K562 (cell line): ENCODE measurements at regions not wholly inside any gene's neighbourhood (a gene's known extent, or its start where the extent isn't known, plus 50 kb on each side); places are given as distances from the start of the nearest gene placed in this dataset.
A peak's percentile ranks its signal among the peaks of the same experiment; 100 is the strongest.

ENCODE experiments used
- ATAC-seq: fragments of 200-7000 bp; cut with Tn5 transposase; 3 replicates; pipeline ENCODE4 v1.9.1; 2020; ENCODE audit warnings: moderate library complexity
- BruUV-seq: library from RNA; stranded (reverse); fragments of 400-500 nt; replicated peaks from 2 replicates; lab custom pipeline; 2021; lab: Mats Ljungman, UMichigan
- CTCF ChIA-PET: fragments of 300-600 bp; formaldehyde crosslinking; extraction: SDS; loops from one replicate; lab custom pipeline; 2021; ENCODE audit warnings: low intra/inter-chr PET ratio; lab: Yijun Ruan, JAX
- POLR2A ChIA-PET: fragments of 300-600, 350-650 bp; sonication (Branson Sonifier 250); formaldehyde crosslinking; extraction: SDS; loops from one replicate; lab custom pipeline; 2021; ENCODE audit warnings: antibody characterized with exemption, inconsistent platforms; lab: Yijun Ruan, JAX
- DNase-seq, 4 experiments: peaks; one replicate each; pipeline versions ENCODE4 v3.0.0 to v3.0.0-alpha.2; 2011 to 2018; ENCODE audit warnings: low spot score in 3 of 4, mixed read lengths in 3 of 4; ENCODE audit errors: extremely low read depth in 1 of 4
- FAIRE-seq: peaks from 2 replicates; lab custom pipeline; 2011; peaks lifted over from hg19 to GRCh38; lab: Jason Lieb, UNC
- H2AFZ ChIP-seq: 2 replicates; pipeline ENCODE4 v1.6.0; 2011; ENCODE audit warnings: low read depth, low read length, control low read depth, inconsistent platforms
- H3K27ac ChIP-seq: fragments of 200-600 bp; 3 replicates; pipeline ENCODE4 v1.8.0; 2011; ENCODE audit warnings: low read depth, mild to moderate bottlenecking, control low read depth, inconsistent platforms, low read length, moderate library complexity, mixed read lengths; ENCODE audit errors: extremely low read depth
- H3K27me3 ChIP-seq, 2 experiments: fragments of 300-600 bp in 1 of 2; 2 replicates in 1 of 2; 3 replicates in 1 of 2; pipeline versions ENCODE4 v1.6.0 to v1.8.0; 2011; ENCODE audit warnings: inconsistent platforms in 2 of 2, low read length in 2 of 2, mild to moderate bottlenecking in 1 of 2, mixed read lengths in 1 of 2, moderate library complexity in 1 of 2; ENCODE audit not compliant: control insufficient read depth in 2 of 2, insufficient read depth in 2 of 2
- H3K36me3 ChIP-seq: fragments of 300-600 bp; 3 replicates; pipeline ENCODE4 v1.8.0; 2011; ENCODE audit warnings: mild to moderate bottlenecking, low read length, inconsistent platforms; ENCODE audit not compliant: control insufficient read depth, insufficient read depth
- H3K4me1 ChIP-seq, 2 experiments: fragments of 200-600 bp in 1 of 2; replicated peaks in 1 of 2; 2 replicates in 1 of 2; 3 replicates in 1 of 2; pipeline versions ENCODE4 v1.5.1 to v1.8.0; 2011; ENCODE audit warnings: inconsistent platforms in 2 of 2, low read length in 2 of 2, mild to moderate bottlenecking in 1 of 2, mixed read lengths in 1 of 2, moderate library complexity in 1 of 2; ENCODE audit not compliant: control insufficient read depth in 2 of 2, insufficient read depth in 2 of 2
- H3K4me2 ChIP-seq: 2 replicates; pipeline ENCODE4 v1.6.1; 2011; ENCODE audit warnings: low read length, control low read depth, inconsistent platforms, mixed read lengths; ENCODE audit not compliant: insufficient read depth
- H3K4me3 ChIP-seq: fragments of 200-600 bp; sonication (generic), shearing (Covaris generic); 2 replicates; pipeline ENCODE4 v1.5.1; 2016; ENCODE audit warnings: control low read depth, inconsistent platforms
- H3K79me2 ChIP-seq: fragments of 200-600 bp; 3 replicates; pipeline ENCODE4 v1.8.0; 2011; ENCODE audit warnings: low read length, inconsistent platforms; ENCODE audit not compliant: control insufficient read depth, insufficient read depth
- H3K9ac ChIP-seq, 2 experiments: 2 replicates each; pipeline versions ENCODE4 v1.6.0 to v1.6.1; 2011; ENCODE audit warnings: low read depth in 2 of 2, low read length in 2 of 2, control low read depth in 1 of 2, inconsistent platforms in 1 of 2, mild to moderate bottlenecking in 1 of 2, mixed read lengths in 1 of 2; ENCODE audit not compliant: insufficient read depth in 1 of 2
- H3K9me1 ChIP-seq: one replicate; pipeline ENCODE4 v1.6.0; 2011; ENCODE audit warnings: inconsistent platforms, mild to moderate bottlenecking, low read length, moderate library complexity; ENCODE audit not compliant: control insufficient read depth, insufficient read depth
- H3K9me3 ChIP-seq: replicated peaks from 2 replicates; pipeline ENCODE4 v1.5.1; 2011; ENCODE audit warnings: low read depth, low read length, inconsistent platforms; ENCODE audit not compliant: control insufficient read depth, insufficient read depth
- H4K20me1 ChIP-seq: replicated peaks from 2 replicates; pipeline ENCODE4 v1.6.1; 2011; ENCODE audit warnings: low read length, inconsistent platforms, mixed read lengths; ENCODE audit not compliant: control insufficient read depth, insufficient read depth
- HDGF ChIP-seq: fragments of 450-650 bp; IDR thresholded peaks from 2 replicates; pipeline ENCODE4 v1.6.1; 2016
- HMG20A ChIP-seq: fragments of 450-650 bp; formaldehyde crosslinking; conservative IDR thresholded peaks from 2 replicates; pipeline ENCODE4 v1.4.0; 2020; ENCODE audit warnings: mild to moderate bottlenecking, mixed read lengths
- SMAD1 ChIP-seq: fragments of 150-350 bp; IDR thresholded peaks from 2 replicates; pipeline ENCODE4 v1.6.1; 2014; ENCODE audit warnings: low read length, low read depth; ENCODE audit not compliant: partially characterized antibody
- TAF9B ChIP-seq: fragments of 450-650 bp; IDR thresholded peaks from 2 replicates; pipeline ENCODE4 v1.6.1; 2018; ENCODE audit warnings: mild to moderate bottlenecking; ENCODE audit not compliant: partially characterized antibody
- TBP ChIP-seq: optimal IDR thresholded peaks from 2 replicates; pipeline ENCODE3; 2011; ENCODE audit warnings: low read depth, low read length, improper control_type of control experiment
- ZBTB1 ChIP-seq: sonication (generic); formaldehyde crosslinking; IDR thresholded peaks from 2 replicates; pipeline ENCODE4 v1.8.1; 2023; ENCODE audit warnings: missing genetic modification reagents, low read depth, mild to moderate bottlenecking, borderline replicate concordance
- WGBS: fragments of 100-300 bp; shearing (Covaris generic); methylation state at CpG from one replicate; pipeline ENCODE4 v1.1.6; 2016; ENCODE audit warnings: low coverage, mixed read lengths; ENCODE audit not compliant: insufficient coverage; ENCODE audit errors: missing lambda C conversion rate; 5-methylcytosine and 5-hydroxymethylcytosine counted together
- in situ Hi-C: fragments of 300-500 bp; cut with MboI; formaldehyde crosslinking; loops from 4 replicates; pipeline ENCODE4 v1.15.0; 2018; ENCODE audit warnings: inconsistent platforms, mixed read lengths
- intact Hi-C: fragments of 100-400 bp; cut with micrococcal nuclease; formaldehyde crosslinking; loops from 2 replicates; pipeline ENCODE4 v1.14.2; 2022
- TF ChIP-seq, protein P1 (sequence below): fragments of 250-450 bp; sonication (Bioruptor Pico); IDR thresholded peaks from 2 replicates; pipeline ENCODE4 v1.8.0; 2022; ENCODE audit warnings: inconsistent platforms
- TF ChIP-seq, protein P2 (sequence below): sonication (generic); formaldehyde crosslinking; IDR thresholded peaks from 2 replicates; pipeline ENCODE4 v1.8.0; 2022; ENCODE audit warnings: missing genetic modification reagents, mild to moderate bottlenecking, borderline replicate concordance
- TF ChIP-seq, protein P3 (sequence below): fragments of 450-650 bp; IDR thresholded peaks from 2 replicates; pipeline ENCODE4 v1.6.1; 2016; ENCODE audit warnings: low read depth

DNA sequence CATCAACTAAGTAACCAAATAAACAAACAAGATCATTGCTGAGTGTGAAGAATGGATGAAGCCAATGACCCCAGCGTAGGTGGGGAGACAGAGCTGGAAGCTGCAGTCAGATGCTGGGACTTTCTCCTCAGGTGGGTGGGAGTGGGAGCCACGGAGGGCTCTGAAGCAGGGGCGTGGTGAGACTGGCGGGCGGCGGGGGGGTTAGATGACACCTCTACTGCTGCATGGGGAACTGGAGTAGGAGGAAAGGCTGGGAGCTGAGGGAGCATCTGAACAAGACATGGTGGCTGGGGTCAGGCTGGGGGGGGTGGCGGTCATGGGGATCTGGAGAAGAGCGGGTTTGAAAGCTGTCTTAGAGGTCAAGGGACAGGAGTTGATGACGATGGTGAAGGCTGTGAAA, 193.8 kb downstream of the C9orf50 start:
- ChIA-PET CTCF (no interaction called here), POLR2A (interaction anchor here (0.8 to 1.4 kb wide), 5 partner anchors 8 to 249 kb away, joined by 3 to 6 read pairs (median 4); partner anchors contain the start of gene IER5L)
- WGBS = 6% methylated on average over 7 of the region's 9 CpGs
- DNase-seq (peak in 1 of 4 experiments; percentile 28), FAIRE-seq (no peak), ATAC-seq (no peak)
- Histone ChIP-seq H2AFZ (no peak overlapping the region), H3K36me3 (no peaks in the 10 kb centered on the region), H3K4me2 (no peak overlapping the region), H3K27me3 (peaks cover 2 to 5% of the 10 kb centered on the region in 2 experiments; a peak in 2 of 5 replicates), H3K27ac (no peak overlapping the region), H3K9me3 (no peaks in the 10 kb centered on the region), H3K4me1 (peaks cover 3 to 29% of the 10 kb centered on the region in 2 experiments; a peak in 4 of 5 replicates), H3K9me1 (no peaks in the 10 kb centered on the region), H3K9ac (no peak overlapping the region), H3K4me3 (no peak overlapping the region), H3K79me2 (no peaks in the 10 kb centered on the region), H4K20me1 (no peaks in the 10 kb centered on the region; the same call in 1 of the 2 replicates)
- BruUV-seq = no TSS peak
- in situ Hi-C loops (no loop called here), intact Hi-C loops (no loop called here)
- TF ChIP-seq SMAD1 (no peak), HDGF (no peak), ZBTB1 (CRISPR knock-in tag) (no peak), HMG20A (CRISPR knock-in tag) (no peak), TAF9B (no peak), TBP (no peak)
- TF ChIP-seq, protein P1, sequence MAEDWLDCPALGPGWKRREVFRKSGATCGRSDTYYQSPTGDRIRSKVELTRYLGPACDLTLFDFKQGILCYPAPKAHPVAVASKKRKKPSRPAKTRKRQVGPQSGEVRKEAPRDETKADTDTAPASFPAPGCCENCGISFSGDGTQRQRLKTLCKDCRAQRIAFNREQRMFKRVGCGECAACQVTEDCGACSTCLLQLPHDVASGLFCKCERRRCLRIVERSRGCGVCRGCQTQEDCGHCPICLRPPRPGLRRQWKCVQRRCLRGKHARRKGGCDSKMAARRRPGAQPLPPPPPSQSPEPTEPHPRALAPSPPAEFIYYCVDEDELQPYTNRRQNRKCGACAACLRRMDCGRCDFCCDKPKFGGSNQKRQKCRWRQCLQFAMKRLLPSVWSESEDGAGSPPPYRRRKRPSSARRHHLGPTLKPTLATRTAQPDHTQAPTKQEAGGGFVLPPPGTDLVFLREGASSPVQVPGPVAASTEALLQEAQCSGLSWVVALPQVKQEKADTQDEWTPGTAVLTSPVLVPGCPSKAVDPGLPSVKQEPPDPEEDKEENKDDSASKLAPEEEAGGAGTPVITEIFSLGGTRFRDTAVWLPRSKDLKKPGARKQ (CRISPR knock-in tag) = no peak
- TF ChIP-seq, protein P2, sequence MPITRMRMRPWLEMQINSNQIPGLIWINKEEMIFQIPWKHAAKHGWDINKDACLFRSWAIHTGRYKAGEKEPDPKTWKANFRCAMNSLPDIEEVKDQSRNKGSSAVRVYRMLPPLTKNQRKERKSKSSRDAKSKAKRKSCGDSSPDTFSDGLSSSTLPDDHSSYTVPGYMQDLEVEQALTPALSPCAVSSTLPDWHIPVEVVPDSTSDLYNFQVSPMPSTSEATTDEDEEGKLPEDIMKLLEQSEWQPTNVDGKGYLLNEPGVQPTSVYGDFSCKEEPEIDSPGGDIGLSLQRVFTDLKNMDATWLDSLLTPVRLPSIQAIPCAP = no peak
- TF ChIP-seq, protein P3, sequence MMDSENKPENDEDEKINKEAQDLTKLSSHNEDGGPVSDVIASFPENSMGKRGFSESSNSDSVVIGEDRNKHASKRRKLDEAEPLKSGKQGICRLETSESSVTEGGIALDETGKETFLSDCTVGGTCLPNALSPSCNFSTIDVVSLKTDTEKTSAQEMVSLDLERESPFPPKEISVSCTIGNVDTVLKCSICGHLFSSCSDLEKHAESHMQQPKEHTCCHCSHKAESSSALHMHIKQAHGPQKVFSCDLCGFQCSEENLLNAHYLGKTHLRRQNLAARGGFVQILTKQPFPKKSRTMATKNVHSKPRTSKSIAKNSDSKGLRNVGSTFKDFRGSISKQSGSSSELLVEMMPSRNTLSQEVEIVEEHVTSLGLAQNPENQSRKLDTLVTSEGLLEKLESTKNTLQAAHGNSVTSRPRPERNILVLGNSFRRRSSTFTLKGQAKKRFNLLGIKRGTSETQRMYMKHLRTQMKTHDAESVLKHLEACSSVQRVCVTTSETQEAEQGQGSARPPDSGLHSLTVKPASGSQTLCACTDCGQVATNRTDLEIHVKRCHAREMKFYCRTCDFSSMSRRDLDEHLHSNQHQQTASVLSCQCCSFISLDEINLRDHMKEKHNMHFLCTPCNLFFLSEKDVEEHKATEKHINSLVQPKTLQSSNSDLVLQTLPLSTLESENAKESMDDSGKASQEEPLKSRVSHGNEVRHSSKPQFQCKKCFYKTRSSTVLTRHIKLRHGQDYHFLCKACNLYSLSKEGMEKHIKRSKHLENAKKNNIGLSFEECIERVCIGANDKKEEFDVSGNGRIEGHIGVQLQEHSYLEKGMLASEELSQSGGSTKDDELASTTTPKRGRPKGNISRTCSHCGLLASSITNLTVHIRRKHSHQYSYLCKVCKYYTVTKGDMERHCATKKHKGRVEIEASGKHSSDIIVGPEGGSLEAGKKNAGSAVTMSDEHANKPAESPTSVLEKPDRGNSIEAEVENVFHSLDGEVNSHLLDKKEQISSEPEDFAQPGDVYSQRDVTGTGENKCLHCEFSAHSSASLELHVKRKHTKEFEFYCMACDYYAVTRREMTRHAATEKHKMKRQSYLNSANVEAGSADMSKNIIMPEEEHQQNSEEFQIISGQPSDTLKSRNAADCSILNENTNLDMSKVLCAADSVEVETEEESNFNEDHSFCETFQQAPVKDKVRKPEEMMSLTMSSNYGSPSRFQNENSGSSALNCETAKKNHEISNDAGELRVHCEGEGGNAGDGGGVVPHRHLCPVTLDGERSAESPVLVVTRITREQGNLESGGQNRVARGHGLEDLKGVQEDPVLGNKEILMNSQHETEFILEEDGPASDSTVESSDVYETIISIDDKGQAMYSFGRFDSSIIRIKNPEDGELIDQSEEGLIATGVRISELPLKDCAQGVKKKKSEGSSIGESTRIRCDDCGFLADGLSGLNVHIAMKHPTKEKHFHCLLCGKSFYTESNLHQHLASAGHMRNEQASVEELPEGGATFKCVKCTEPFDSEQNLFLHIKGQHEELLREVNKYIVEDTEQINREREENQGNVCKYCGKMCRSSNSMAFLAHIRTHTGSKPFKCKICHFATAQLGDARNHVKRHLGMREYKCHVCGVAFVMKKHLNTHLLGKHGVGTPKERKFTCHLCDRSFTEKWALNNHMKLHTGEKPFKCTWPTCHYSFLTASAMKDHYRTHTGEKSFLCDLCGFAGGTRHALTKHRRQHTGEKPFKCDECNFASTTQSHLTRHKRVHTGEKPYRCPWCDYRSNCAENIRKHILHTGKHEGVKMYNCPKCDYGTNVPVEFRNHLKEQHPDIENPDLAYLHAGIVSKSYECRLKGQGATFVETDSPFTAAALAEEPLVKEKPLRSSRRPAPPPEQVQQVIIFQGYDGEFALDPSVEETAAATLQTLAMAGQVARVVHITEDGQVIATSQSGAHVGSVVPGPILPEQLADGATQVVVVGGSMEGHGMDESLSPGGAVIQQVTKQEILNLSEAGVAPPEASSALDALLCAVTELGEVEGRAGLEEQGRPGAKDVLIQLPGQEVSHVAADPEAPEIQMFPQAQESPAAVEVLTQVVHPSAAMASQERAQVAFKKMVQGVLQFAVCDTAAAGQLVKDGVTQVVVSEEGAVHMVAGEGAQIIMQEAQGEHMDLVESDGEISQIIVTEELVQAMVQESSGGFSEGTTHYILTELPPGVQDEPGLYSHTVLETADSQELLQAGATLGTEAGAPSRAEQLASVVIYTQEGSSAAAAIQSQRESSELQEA = no peak
